Panc1 (cell line): ENCODE measurements at regions not wholly inside any gene's neighbourhood (a gene's known extent, or its start where the extent isn't known, plus 50 kb on each side); places are given as distances from the start of the nearest gene placed in this dataset.

Experiments used
- ATAC-seq: fragments of 200-7000 bp; cut with Tn5 transposase; 2 replicates; pipeline ENCODE4 v1.9.1; 2020; ENCODE audit warnings: mild to moderate bottlenecking, moderate library complexity
- BruUV-seq: library from RNA; stranded (reverse); fragments of 400-500 nt; replicated peaks from 2 replicates; lab custom pipeline; 2021; lab: Mats Ljungman, UMichigan
- CTCF ChIA-PET: fragments of 300-600 bp; sonication (Branson Sonifier 250); formaldehyde crosslinking; loops from one replicate; lab custom pipeline; 2022; ENCODE audit warnings: antibody characterized with exemption; lab: Charles Lee
- POLR2A ChIA-PET: fragments of 300-600 bp; sonication (Branson Sonifier 250); formaldehyde crosslinking; loops from one replicate; lab custom pipeline; 2022; ENCODE audit warnings: antibody characterized with exemption; lab: Charles Lee
- DNase-seq: peaks from one replicate; pipeline ENCODE4 v3.0.0-alpha.2; 2010; ENCODE audit warnings: low read depth, low spot score
- H3K27ac ChIP-seq: 2 replicates; pipeline ENCODE4 v1.5.1; 2011; ENCODE audit warnings: mild to moderate bottlenecking, low read length, inconsistent platforms
- H3K27me3 ChIP-seq: fragments of 200-500 bp; sonication (Bioruptor generic); 2 replicates; pipeline ENCODE4 v1.6.0; 2014; ENCODE audit warnings: low read length, inconsistent platforms; ENCODE audit not compliant: control insufficient read depth, insufficient read depth
- H3K36me3 ChIP-seq: fragments of 200-500 bp; sonication (Bioruptor generic); 2 replicates; pipeline ENCODE4 v1.5.1; 2014; ENCODE audit warnings: inconsistent platforms, mild to moderate bottlenecking, low read length, moderate library complexity; ENCODE audit not compliant: control insufficient read depth, insufficient read depth
- H3K4me1 ChIP-seq: 2 replicates; pipeline ENCODE4 v1.5.1; 2011; ENCODE audit warnings: inconsistent platforms, mild to moderate bottlenecking, low read length, moderate library complexity; ENCODE audit not compliant: control insufficient read depth, insufficient read depth
- H3K4me3 ChIP-seq, 2 experiments: 2 replicates each; pipeline ENCODE4 v1.5.1; 2011 to 2012; ENCODE audit warnings: low read depth in 2 of 2, low read length in 2 of 2, mild to moderate bottlenecking in 2 of 2, inconsistent platforms in 1 of 2, moderate library complexity in 1 of 2
- H3K9me3 ChIP-seq: fragments of 200-500 bp; sonication (Bioruptor generic); 2 replicates; pipeline ENCODE4 v1.5.1; 2014; ENCODE audit warnings: low read depth, mild to moderate bottlenecking, inconsistent platforms, low read length, moderate library complexity; ENCODE audit not compliant: control insufficient read depth, insufficient read depth
- CTCF ChIP-seq: fragments of 450-650 bp; IDR thresholded peaks from 2 replicates; pipeline ENCODE4 v1.5.1; 2017; ENCODE audit warnings: mild to moderate bottlenecking
- POLR2AphosphoS5 ChIP-seq: IDR thresholded peaks from 2 replicates; pipeline ENCODE4 v1.6.1; 2012; ENCODE audit warnings: mild to moderate bottlenecking, low read depth, low read length, moderate library complexity
- REST ChIP-seq, 2 experiments: IDR thresholded peaks; 2 replicates each; pipeline ENCODE4 v1.6.1; 2011 to 2012; ENCODE audit warnings: low read depth in 2 of 2, control low read depth in 1 of 2, low read length in 1 of 2, mild to moderate bottlenecking in 1 of 2, moderate library complexity in 1 of 2; ENCODE audit not compliant: insufficient read depth in 1 of 2
- SIN3A ChIP-seq: IDR thresholded peaks from 2 replicates; pipeline ENCODE4 v1.6.1; 2012; ENCODE audit warnings: low read depth, mild to moderate bottlenecking, low read length, moderate library complexity, borderline replicate concordance; ENCODE audit not compliant: insufficient read depth
- TCF7L2 ChIP-seq: IDR thresholded peaks from 2 replicates; pipeline ENCODE4 v1.6.1; 2011; ENCODE audit warnings: mild to moderate bottlenecking, low read depth, low read length, inconsistent platforms
- in situ Hi-C: cut with HindIII; loops from 2 replicates; pipeline ENCODE4 v1.10.0; 2016; ENCODE audit warnings: low sequenced_read_pairs, low pct_unique_long_range_greater_than_20kb
- intact Hi-C: fragments of 100-400 bp; cut with micrococcal nuclease; formaldehyde crosslinking; loops from one replicate; pipeline ENCODE4 v1.10.0; 2022; ENCODE audit not compliant: unreplicated experiment

GRCh38 chr7:85850381-85850780 lies 663.5 kb upstream of the SEMA3D start:
- Histone ChIP-seq H3K4me3 (no peak overlapping the region), H3K27me3 (no peaks in the 10 kb centered on the region), H3K9me3 (no peaks in the 10 kb centered on the region), H3K36me3 (no peaks in the 10 kb centered on the region), H3K4me1 (no peaks in the 10 kb centered on the region), H3K27ac (no peak overlapping the region)
- DNase-seq = no peak
- ChIA-PET POLR2A (no interaction called here), CTCF (no interaction called here)
- TF ChIP-seq CTCF (no peak), REST (IDR thresholded peaks at IDR 0.05; ENCODE audit: insufficient read depth in 1 of 2, low read depth in 2 of 2, low read length in 1 of 2) (no peak), SIN3A (no peak), POLR2AphosphoS5 (no peak), TCF7L2 (no peak)
- ATAC-seq = no peak
- intact Hi-C loops = loop anchor here (2.0 kb wide), 1 partner anchor 820 kb away; no protein-coding TSS in a partner anchor
- no TSS peak for BruUV-seq
- in situ Hi-C loops = no loop called here

DNA sequence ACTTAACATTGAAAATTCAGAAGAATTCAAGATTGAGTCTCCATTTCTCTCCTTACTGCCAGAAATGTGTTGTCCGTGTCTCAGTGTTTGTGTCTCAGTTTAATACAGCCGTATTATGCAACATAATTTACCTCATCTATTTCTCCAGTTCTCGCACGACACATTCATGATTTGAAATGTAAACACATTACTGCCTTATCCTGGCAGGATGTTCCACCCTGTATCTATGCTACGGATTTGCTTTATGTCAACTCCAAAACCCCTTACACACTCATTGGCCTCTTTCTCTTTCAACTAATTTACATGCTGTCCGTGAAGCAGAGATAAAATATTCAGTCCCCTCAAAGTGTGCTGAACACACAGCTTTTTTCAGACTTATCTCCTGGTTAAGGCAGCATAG lies 653.7 kb upstream of the SEMA3D start:
- in situ Hi-C loops = no loop called here

More for the DNA sequence above, 653.7 kb upstream of the SEMA3D start:
- CTCF ChIA-PET = no interaction called here
- ATAC-seq (no peak), DNase-seq (no peak)
- H3K4me3 ChIP-seq = no peak overlapping the region
- no peaks in the 10 kb centered on the region for H3K27me3 ChIP-seq
- no peak overlapping the region for H3K27ac ChIP-seq
- no peaks in the 10 kb centered on the region for H3K9me3 ChIP-seq
- TF ChIP-seq CTCF (no peak), TCF7L2 (no peak), SIN3A (no peak), REST (IDR thresholded peaks at IDR 0.05; ENCODE audit: insufficient read depth in 1 of 2, low read depth in 2 of 2, low read length in 1 of 2) (no peak), POLR2AphosphoS5 (no peak)
- intact Hi-C loops = no loop called here
- no TSS peak for BruUV-seq
- no peaks in the 10 kb centered on the region for H3K4me1 ChIP-seq
- POLR2A ChIA-PET = no interaction called here
- H3K36me3 ChIP-seq = no peaks in the 10 kb centered on the region
